ENCODE measurements at regions not wholly inside any gene's neighbourhood (a gene's known extent, or its start where the extent isn't known, plus 50 kb on each side); places are given as distances from the start of the nearest gene placed in this dataset.
"Not testable (repeated sequence)": the region's sequence is repeated elsewhere in the genome, so short reads cannot be mapped to it uniquely, and the experiment has no call there.

- Histone ChIP-seq H3K27me3 (ENCODE audit: insufficient read depth in 3 of 3, low read length in 2 of 3) (no peaks in the 10 kb centered on the region), H3K36me3 (ENCODE audit: insufficient read depth in 1 of 2, low read depth in 1 of 2) (no peaks in the 10 kb centered on the region), H3K4me3 (no peak overlapping the region), H3K9me3 (no peaks in the 10 kb centered on the region), H3K4me1 (no peaks in the 10 kb centered on the region), H3K27ac (no peak overlapping the region)
- ATAC-seq, result no peak
- no peak for DNase-seq
- TF ChIP-seq CTCF (IDR thresholded peaks at IDR 0.05), result no peak
- intact Hi-C loops (cut with DNase I), result no loop called here
- WGBS, 3 donors, result 72 to 81% (median 79%) methylated on average over 2 of the region's 2 CpGs
These were observed 219.7 kb downstream of the WNT5A start for GRCh38 chr3:55267206-55267930.

- intact Hi-C loops (cut with DNase I), result no loop called here
- no peaks in the 10 kb centered on the region for H3K27me3 ChIP-seq (ENCODE audit: insufficient read depth in 3 of 3, low read length in 2 of 3)
- 78 to 87% (median 78%) methylated on average over 3 of the region's 3 CpGs for WGBS, 3 donors
These were observed 222.2 kb downstream of the WNT5A start for GRCh38 chr3:55264919-55265318.

GRCh38 chr3:55252921-55253320 is 234.2 kb downstream of the WNT5A start:
- ATAC-seq, result no peak
- Histone ChIP-seq H3K4me1 (no peaks in the 10 kb centered on the region), H3K27me3 (ENCODE audit: insufficient read depth in 3 of 3, low read length in 2 of 3) (peaks cover 0 to 3% (median 0%) of the 10 kb centered on the region in 3 donors), H3K4me3 (no peak overlapping the region), H3K27ac (no peak overlapping the region), H3K9me3 (no peaks in the 10 kb centered on the region), H3K36me3 (ENCODE audit: insufficient read depth in 1 of 2, low read depth in 1 of 2) (no peaks in the 10 kb centered on the region)
- intact Hi-C loops (cut with DNase I), result no loop called here
- TF ChIP-seq CTCF (IDR thresholded peaks at IDR 0.05), result no peak
- DNase-seq, result no peak

More at GRCh38 chr3:55264919-55265318, 222.2 kb downstream of the WNT5A start:
- Histone ChIP-seq H3K27ac (no peak overlapping the region), H3K4me1 (no peaks in the 10 kb centered on the region), H3K36me3 (ENCODE audit: insufficient read depth in 1 of 2, low read depth in 1 of 2) (no peaks in the 10 kb centered on the region), H3K4me3 (no peak overlapping the region), H3K9me3 (no peaks in the 10 kb centered on the region)
- ATAC-seq (no peak), DNase-seq (no peak)
- TF ChIP-seq CTCF (IDR thresholded peaks at IDR 0.05), result no peak

GRCh38 chr3:55249156-55249555 is 237.9 kb downstream of the WNT5A start:
- H3K27ac ChIP-seq; H3K4me1 ChIP-seq; H3K4me3 ChIP-seq; H3K36me3 ChIP-seq (ENCODE audit: insufficient read depth in 1 of 2, low read depth in 1 of 2); DNase-seq; ATAC-seq; H3K9me3 ChIP-seq; intact Hi-C loops (cut with DNase I); H3K27me3 ChIP-seq (ENCODE audit: insufficient read depth in 3 of 3, low read length in 2 of 3): not testable (repeated sequence)
- WGBS, 3 donors, result 50 to 54% (median 52%) methylated on average over 6 of the region's 6 CpGs

GRCh38 chr3:55247666-55248065 is 239.4 kb downstream of the WNT5A start:
- TF ChIP-seq CTCF (IDR thresholded peaks at IDR 0.05), result no peak
- Histone ChIP-seq H3K27me3 (ENCODE audit: insufficient read depth in 3 of 3, low read length in 2 of 3) (no peaks in the 10 kb centered on the region), H3K4me3 (no peak overlapping the region), H3K27ac (no peak overlapping the region), H3K4me1 (no peaks in the 10 kb centered on the region), H3K36me3 (ENCODE audit: insufficient read depth in 1 of 2, low read depth in 1 of 2) (no peaks in the 10 kb centered on the region), H3K9me3 (no peaks in the 10 kb centered on the region)
- DNase-seq (no peak), ATAC-seq (no peak)
- intact Hi-C loops (cut with DNase I), result no loop called here
- 51 to 53% (median 51%) methylated on average over 3 of the region's 3 CpGs for WGBS, 3 donors
